ENCODE measurements at regions not wholly inside any gene's neighbourhood (a gene's known extent, or its start where the extent isn't known, plus 50 kb on each side); places are given as distances from the start of the nearest gene placed in this dataset.
A peak's percentile ranks its signal among the peaks of the same experiment; 100 is the strongest.

DNA sequence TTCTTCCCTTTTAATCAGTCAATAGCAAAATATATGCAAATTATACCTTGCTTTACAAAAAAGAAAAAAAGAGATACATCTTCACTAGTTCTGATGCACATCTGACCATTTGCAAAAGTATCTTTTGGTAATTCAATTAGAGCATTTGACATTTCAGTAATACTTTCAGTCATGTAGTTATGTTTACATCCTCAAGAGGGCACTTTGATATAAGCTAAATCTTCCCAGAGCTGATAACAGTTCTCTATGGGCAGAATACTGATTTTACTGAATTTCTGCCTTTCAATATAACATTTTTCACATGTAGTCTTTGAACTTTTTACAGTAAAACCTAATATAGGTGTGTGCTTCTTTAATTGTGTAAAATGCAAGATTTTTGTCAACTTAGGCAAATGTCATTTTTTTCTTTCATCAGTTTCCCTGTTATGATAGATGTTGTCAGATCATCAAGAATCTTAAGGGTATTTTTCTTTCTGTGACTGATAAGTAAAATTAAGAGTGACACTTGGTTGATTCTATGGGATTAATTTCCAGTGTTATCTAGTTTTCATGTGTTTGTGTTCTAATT lies 703.5 kb upstream of the SEMA3D start:
- TF ChIP-seq FOSL1 (IDR thresholded peaks at IDR 0.05; ENCODE audit: low read depth) (no peak), SP1 (IDR thresholded peaks at IDR 0.05; ENCODE audit: low read depth) (no peak), EZH2 (IDR thresholded peaks at IDR 0.05) (no peak), JUND (IDR thresholded peaks at IDR 0.05) (no peak), ZFX (IDR thresholded peaks at IDR 0.05) (no peak), TCF7L2 (IDR thresholded peaks at IDR 0.05; ENCODE audit: borderline replicate concordance, extremely low read depth, insufficient read depth, insufficient read length) (no peak)
- TF ChIP-seq, protein P1, sequence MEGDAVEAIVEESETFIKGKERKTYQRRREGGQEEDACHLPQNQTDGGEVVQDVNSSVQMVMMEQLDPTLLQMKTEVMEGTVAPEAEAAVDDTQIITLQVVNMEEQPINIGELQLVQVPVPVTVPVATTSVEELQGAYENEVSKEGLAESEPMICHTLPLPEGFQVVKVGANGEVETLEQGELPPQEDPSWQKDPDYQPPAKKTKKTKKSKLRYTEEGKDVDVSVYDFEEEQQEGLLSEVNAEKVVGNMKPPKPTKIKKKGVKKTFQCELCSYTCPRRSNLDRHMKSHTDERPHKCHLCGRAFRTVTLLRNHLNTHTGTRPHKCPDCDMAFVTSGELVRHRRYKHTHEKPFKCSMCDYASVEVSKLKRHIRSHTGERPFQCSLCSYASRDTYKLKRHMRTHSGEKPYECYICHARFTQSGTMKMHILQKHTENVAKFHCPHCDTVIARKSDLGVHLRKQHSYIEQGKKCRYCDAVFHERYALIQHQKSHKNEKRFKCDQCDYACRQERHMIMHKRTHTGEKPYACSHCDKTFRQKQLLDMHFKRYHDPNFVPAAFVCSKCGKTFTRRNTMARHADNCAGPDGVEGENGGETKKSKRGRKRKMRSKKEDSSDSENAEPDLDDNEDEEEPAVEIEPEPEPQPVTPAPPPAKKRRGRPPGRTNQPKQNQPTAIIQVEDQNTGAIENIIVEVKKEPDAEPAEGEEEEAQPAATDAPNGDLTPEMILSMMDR (IDR thresholded peaks at IDR 0.05 in 2 of 3, conservative IDR thresholded peaks at IDR 0.05 in 1 of 3; ENCODE audit: borderline replicate concordance in 1 of 3, insufficient read depth in 1 of 3, low read depth in 2 of 3, low read length in 2 of 3) = peak; percentile 38 to 62 (median 41); a peak in 5 of 6 replicates
- TF ChIP-seq, protein P2, sequence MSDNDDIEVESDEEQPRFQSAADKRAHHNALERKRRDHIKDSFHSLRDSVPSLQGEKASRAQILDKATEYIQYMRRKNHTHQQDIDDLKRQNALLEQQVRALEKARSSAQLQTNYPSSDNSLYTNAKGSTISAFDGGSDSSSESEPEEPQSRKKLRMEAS (IDR thresholded peaks at IDR 0.05) = no peak
